NCI-H82 treated with DMSO at 0.1 percent for 48 hours (cell line): ENCODE measurements at regions not wholly inside any gene's neighbourhood (a gene's known extent, or its start where the extent isn't known, plus 50 kb on each side); places are given as distances from the start of the nearest gene placed in this dataset.

ENCODE experiments used
- DNase-seq: peaks from one replicate; lab custom pipeline; 2025; ENCODE audit not compliant: unreplicated experiment; lab: John Stamatoyannopoulos, UW

DNA sequence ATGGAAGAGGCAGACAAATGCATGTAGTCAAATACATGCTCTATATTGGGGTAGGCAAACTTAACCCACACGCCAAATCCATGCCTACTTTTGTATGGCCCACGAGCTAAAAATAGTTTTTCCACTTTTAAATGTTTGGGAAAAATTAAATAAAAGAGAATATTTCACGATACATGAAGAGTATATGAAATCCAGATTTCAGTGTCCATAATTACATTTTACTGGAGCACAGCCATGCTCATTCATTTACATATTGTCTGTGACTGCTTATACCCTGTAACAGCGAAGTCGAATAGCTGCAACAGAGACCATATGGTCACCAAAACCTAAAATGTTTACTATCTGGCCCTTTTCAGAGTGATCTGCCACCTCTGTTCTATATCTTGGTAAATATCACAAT, 257.4 kb upstream of the NOCT start:
- DNase-seq = no peak

DNA sequence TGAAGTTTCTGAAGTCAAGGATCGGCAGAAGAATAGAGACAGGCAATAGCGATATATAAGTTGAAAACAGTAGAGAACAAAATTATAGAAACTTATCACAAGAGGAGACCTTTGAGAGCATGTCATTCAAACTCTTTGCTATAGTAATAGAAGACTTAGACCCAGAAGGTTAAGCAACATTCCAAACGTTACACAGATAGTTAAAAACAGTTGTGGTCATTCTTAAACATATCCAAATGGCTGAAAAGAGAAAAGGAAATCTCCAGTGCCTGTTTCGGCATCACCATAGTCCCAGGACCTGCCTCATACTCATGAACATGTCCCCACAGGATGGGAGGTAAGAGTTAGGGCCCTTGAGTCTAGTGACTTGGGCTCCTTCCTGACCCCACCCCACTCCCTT, 258.1 kb upstream of the NOCT start:
- DNase-seq = no peak

DNA sequence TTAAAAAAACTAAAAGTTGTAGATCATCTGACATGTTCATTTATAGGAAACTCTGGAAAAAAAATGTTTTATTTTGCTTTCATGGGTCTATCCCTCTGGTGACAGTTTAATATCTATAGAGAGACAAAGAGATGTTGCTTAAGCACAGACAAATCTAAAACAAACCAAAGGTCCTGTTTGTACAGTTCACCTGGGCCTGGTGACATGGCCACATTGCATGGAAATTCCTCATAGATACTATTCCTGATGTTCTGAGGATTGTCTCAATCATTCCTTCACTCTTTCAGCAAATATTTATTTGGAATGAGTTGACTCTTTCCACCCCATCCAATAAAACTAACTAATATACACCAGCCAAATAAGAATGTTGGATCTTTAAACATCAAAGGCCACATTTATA, 259.1 kb upstream of the NOCT start:
- DNase-seq = no peak

DNA sequence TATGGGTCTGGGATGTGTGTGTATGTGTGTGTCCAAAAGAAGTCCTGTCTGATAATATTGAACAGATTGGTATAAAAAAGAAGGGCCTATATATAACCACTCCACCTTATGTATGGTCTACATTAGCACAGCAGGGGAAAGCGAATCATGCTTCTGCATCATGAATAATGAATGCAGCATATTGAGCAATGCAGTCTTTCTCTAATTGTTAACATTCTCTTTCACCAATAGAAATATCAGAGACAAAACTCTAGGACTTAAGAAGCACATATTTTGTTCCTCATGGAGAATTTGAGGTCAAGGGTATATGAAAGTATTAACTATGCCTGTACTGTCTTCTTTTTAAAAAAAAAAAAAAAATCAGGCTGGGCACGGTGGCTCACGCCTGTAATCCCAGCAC, 264.3 kb upstream of the NOCT start:
- DNase-seq = no peak

DNA sequence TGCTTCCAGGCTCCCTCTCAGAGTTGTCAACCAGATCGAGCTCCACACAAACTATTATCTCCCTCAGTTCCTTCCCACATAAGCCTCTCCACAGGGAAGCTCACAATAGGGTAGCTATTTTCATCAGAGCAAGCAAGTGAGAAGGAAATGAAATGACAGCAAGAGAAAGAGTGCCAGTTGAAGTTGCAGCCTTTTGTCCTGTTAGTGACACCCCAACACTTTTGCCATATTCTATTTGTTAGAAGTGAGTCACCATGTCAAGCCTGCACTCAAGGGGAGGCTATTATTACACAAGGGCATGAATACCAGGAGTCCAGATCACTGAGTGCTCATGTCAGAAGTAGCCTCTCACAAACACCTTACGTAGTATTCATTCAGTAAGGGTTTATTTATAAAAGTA, 266.3 kb upstream of the NOCT start:
- DNase-seq = no peak

DNA sequence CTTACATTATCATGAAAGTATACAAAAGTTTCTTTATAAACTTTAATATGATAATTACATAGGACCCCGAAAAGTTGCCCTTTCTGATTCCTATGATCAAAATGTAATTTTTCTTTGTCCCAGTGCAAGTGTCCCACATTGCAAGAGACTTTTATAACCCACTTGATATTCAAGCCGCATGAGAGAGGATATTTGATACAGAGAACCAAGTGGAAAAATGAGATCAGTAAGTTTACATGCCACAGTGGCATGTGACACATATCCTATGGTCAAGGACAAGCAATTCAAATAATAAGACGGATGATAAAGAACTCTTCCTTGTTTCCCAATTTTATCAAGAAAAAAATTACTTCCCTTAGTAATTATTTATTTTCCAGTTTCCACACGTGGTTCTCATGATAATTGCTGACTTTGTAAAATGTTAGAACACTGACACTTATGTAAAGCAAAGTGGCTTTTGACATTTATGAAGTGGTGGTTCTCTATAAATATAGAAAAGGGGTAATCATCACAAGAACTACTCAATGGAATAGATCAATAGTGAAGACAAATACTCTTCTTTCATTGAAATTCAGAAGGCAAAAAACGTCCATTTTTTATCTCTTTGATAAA, 273.7 kb upstream of the NOCT start:
- no peak for DNase-seq

DNA sequence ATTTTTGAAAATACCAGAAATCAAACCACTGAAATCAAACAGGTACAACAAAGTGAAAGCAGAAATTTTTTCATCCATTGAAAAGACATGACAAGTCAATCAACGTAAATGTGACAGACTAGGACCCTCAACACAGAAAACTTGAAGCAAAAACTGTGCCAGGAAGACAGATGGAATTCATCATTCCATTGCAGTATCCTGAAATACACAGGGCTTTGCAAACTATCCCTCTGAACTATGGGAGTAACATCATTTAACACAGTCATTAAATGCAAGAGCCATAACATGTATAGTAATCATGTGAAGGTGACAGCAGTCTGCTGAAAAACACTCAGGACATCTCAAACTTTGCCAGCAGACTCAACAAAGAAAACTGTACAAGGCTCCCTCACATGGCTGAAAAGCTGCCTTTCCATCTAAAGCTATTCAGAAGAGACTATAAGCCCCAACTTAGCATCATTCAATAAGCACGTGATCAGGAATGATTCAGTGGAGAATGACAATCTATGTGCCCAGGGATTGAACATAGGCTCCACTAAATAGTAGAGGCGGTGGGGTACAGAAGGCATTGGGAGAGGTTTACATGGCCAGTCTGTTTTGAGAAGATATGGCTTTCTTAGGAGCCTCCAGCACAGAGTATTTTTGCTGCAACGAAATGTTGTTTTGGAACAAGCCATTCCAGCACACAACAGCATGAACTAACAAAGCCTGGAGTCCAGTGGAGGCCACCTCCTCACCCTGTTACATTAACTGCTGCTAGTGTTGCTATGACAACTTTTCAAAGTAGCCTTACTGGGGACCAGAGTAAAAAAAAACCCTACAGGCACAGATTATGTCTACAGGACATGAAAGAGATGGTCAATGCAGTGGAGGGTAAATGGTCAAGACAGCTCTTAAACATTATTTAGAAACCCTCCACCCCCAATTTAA, 274.5 kb upstream of the NOCT start:
- no peak for DNase-seq

DNA sequence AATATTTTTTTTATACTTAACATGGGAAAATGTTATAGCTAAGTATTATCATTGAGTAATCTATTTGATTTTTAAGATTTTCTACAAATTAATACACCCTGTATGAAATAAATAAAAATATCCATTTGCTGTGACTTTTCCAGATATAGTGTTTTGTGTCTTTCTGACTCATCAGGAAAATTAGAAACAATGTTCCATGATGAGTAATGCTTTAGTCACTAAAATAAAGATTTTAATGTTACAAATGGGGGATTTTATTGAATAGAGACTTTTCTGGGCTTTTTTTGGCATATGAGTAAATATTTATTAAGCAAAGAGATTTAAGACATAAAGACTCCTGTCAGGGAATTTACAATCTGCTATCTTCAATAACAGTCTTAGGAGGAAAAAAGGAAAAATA, 279.2 kb upstream of the NOCT start:
- DNase-seq = no peak

DNA sequence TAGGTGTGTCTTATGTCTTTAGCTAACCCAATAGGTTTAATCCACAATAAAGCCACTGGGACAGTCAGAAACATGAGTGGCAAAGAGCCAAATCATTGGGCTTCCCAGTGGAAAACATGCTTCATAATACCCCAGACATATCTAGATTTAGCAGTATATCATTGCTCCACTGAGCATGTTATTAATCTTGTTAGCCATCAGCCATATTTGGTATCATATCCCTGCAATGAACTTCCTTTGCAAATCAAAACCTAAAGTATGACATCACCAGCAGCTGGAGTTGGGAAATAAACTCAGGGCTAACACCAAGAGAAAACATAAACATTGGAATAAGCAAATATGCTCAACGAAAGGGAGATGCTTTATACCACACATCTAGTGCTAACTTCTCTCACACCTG, 280.8 kb upstream of the NOCT start:
- no peak for DNase-seq

DNA sequence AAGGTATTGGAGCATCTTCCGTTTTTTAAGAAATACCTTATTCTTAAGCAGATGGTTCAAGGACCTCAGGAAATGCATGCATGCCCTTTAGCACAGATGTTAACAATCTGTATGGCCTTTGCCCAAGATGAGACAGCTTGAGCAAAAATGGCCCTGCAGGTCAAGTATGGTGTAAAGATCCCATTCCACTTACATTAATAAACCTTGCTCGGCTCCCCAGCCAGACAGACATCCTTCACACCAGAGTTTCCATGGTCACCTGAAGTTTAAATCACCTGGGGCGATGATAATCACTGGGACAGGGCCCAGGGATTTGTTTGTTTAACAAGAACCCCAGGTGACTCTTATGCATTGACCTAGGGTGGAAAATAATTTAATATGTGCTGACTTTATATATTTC, 287.0 kb upstream of the NOCT start:
- no peak for DNase-seq

DNA sequence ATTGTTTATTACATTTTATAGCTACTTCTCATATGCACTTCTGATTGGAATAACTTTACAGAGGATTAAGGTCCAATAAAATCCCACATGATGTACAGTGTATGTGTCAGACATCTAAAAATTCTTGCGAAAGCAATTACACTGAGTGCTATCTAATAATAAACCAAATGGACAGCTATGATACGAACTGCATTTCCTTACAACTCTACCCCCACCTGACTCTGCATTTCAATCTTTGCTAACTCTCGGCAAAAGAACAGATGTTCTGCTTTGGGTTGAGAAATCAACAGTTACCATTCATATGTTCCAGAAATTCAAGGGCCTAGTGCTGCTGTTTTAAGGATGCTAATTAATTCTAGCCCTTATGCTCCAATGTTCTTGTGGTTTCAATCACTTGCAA, 287.9 kb upstream of the NOCT start:
- no peak for DNase-seq

DNA sequence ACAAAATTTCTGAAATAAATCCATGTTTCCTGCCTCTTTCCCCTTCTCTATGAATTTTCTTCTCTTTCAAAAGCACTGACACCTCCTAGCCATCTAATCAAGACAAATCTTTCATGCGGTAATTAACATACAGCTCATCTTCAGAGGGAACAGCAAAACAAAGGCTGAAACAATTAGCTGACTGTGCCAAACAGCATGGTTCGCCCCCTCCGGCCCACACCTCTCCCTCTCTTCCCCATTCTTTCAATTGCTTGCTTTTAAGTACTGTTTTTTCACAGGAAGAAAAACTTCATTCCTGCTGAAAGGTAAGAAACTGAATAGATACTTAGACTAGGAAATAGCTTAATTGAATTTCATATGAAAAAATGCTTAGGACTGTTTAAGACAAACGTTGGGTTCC, 291.1 kb upstream of the NOCT start:
- DNase-seq = no peak

DNA sequence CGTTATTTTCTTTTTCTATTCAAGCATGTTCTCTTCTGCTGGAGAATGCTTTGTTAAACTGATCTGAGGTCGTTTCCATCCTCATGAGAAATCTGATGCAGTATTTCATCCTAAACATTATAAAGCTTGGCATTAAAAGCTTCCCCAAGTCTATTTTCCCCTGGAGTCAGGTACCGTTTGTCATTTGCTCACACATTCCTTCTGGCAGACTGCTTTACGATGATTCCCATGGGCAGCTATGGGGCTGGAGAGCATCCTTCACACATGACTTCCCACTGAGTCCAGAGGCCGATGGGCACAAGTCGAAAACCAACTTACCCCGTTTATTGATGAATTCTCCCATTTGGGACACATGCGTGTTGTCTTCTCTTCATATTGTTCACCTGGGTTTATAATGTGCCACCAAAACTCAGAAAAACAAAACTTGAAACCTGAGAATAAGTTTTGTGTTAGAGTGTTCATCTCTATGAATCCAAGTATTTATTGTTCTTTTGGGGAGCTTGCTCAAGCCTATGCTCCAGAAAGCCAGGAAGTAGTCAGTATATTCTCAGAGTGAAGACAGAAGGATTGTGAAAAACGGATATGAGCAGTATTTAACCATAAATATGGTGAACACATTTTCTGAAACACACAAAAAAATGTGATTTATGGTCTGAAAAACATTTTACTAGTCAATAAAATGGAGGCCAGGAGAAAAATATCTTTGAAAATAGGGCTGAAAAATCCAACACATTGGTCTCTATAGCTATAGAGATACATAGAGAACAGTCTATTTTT, 298.8 kb upstream of the NOCT start:
- no peak for DNase-seq

DNA sequence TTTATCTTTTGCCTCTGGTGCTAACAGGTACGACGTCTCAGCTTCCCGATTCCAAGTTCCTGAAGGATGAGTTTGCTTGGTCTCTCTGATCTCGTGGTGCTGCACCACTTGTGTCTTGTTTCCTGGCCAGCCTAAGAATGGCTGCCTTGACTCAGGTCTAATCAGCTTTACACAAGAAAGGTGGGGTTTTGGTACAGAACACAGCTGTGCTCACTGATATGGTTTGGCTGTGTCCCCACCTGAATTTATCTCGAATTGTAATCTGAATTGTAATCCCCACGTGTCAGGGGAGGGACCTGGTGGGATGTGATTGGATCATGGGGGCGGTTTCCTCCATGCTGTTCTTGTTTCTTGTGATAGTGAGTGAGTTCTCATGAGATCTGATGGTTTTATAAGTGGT, 305.3 kb upstream of the NOCT start:
- no peak for DNase-seq

DNA sequence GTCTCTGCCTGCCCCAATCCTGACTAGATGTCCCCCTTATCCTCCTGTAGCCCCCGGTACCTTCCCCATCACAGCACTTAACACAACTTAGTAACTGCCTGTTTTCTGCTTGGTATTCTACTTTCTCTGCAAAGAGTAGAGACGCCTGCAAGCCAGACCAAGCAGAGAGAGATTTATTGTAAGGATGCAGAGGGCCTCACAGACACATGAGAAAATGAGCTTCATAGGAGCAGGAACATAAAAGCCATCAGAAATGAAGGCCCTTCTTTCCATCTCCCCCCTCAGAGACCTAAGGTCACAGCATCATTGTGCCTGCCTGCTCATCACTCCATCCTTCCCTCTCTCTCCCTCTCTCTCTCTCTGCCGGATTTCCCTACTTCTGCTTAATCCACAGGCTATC, 305.7 kb upstream of the NOCT start:
- DNase-seq = no peak

DNA sequence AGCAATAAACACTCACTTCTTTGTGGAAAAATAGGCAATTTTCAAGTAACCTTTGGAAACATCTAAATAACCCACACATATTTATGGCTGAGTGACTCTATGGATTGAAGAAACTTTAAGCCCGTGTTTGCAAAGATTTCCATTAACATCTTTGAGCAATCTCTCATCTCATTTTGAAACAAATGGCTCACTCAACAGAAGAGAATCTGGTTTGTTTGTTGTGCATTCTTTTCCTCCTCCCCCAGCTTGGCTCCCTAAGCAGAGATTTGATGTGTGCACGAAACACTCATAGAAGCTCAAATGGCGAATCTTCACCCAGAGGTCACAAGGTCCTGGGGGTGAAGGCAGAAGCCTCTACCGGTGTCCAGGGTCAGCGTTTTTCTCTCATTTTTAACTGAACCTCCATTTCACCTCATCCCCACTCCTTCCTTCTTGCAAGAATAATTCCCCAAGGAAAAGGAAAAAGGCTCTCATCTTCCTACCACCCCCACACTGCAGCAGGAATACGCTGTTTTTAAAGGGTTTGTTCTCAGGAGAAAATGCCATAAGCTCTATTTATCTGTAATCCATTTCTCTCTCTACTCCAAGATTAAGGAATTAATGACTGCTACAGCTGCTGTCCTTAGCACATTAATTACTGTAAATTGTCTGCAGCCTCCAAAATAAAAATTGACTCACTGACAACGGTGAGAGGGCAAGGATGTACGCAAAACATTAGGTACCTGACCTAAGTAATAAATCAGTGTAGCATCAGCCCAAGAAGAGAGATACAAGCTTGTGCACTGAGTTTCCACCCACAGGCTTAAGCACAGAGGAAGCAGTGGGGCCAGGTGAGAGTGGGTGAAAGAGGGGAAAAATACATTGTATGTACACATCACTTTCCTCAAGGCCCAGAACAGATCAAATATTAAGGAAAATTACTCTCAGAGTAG, 307.6 kb upstream of the NOCT start:
- peak; percentile 88 for DNase-seq

DNA sequence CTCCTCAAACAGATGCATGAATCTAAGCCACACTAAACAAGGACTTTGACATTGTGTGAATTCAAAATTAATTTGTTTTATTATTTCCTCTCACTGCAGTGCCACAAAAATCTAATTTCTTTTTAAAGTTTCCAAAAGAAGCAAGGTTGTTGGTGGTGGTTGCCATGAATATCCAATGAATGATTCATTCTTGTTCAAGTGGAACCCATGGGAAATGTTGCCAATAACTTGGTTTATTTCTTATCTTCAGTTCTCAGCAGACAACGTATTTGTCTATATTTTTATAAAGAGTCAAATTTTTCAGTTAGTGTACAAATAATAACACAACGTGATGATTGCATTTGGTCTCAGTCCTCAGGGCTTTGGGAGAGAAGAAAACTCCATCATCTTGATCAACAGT, 309.4 kb upstream of the NOCT start:
- DNase-seq = no peak

DNA sequence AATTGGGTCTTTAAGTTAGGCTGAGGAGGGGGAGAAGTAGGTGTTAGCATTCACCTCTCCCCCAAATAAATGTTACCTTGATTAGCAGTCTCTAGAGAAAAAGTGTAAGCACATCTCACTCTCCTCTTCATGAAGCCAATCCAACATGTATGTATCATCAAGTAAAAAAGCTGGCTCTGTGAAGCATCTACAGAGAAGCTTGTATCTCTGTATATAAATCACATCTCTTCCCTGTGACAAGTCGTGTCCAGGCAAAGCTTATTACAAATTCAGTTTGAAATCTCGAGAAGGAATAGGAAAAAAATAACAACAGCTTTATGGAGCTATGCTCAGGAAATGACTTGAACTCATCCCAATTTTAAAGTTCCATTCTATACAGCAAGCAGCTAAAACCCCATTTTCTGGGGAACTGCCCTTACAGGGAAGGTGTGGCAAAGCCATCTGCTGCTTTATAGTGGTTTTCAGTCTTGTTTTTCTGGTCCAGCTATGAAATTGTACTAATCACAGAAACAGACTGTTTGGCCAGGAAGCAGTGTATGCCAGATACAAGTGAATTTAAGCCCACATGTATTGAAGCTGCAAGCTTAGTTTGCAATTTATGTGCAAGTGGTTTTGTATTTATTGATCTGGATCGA, 313.3 kb upstream of the NOCT start:
- DNase-seq = no peak

DNA sequence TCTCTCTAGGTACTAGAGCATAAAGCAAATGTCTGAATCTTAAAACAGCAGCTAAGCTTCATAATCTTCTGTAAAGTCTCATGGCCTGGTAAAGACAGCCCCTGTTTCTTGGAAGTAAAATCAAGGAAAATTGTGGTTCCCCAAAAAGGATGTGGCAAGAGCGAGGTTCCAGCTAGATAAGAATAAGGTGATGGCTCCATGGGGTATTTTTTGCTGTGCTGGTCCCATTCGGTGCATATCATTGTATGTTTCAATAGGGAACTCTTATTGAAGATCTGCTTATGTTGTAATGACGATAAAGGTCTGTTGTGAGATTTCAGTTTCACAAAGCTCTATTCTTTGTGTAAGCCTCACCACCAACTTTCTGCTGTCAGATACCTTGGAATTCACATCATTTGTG, 316.9 kb upstream of the NOCT start:
- DNase-seq = no peak

DNA sequence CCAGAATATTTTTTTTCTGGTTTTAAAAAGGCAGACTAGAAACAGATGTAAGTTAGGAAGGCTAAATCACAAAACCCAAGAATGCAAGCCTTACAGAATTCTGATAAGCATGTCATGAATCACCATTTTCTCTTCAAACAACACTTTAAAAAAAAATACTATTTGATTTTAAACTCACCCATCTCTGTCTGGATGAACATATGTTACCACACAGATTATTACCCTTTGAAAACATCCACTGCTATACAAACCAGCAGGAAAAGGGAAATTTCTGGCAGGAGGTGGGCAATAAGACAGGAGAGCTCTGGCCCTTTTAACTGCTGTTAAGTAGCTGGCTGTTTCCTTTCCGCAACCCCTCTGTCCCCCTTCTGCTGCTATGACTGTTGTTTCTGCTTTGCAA, 317.7 kb upstream of the NOCT start:
- no peak for DNase-seq
